ENCODE measurements at regions not wholly inside any gene's neighbourhood (a gene's known extent, or its start where the extent isn't known, plus 50 kb on each side); places are given as distances from the start of the nearest gene placed in this dataset.

DNA sequence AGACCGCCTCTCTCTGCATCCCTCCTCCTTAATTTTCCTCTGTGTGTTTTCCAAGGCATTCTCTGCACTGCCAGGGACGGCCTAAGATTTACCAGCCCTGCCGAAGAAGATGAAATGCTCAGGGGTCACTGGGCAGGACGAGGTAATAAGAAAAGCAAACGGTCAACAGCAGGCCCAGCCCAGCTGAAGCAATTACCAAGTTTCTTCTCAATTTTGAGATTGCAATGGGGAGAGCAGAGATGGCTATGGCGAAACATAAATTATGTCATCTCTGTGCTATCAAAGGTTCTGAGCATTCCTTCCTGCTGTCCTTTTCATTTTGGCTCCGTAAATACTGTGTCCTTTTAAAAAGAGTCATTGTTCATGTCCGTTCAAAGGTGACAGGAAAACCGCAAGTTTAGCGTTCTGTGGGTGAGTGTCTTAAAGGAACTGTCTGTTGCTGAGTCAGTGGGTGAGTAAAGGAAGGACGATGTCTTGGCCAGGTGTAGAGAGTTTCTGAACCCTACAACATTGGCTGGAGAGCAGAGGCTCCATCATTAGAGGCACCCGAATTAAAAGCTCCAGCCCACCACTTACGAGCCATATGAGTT, 753.9 kb upstream of the EEF2KMT start:
- intact Hi-C loops (cut with micrococcal nuclease), result no loop called here
- CTCF ChIA-PET (ENCODE audit: partially characterized antibody), result no interaction called here
- no peaks in the 10 kb centered on the region for H3K4me1 ChIP-seq (ENCODE audit: insufficient read depth, low read length)
- Mint-ChIP-seq H3K4me3 (no peak overlapping the region), H3K4me1 (no peaks in the 10 kb centered on the region), H3K36me3 (no peaks in the 10 kb centered on the region), H3K27me3 (no peaks in the 10 kb centered on the region), H3K9me3 (peaks cover 0 to 23% (median 0%) of the 10 kb centered on the region in 8 donors), H3K27ac (peak overlapping the region in 1 of 7 donors; percentile 53)
- DNase-seq, result no peak
- H3K27ac ChIP-seq (ENCODE audit: low read depth, low read length), result no peak overlapping the region
- H3K36me3 ChIP-seq (ENCODE audit: insufficient read depth, low read length), result no peaks in the 10 kb centered on the region
- POLR2A ChIA-PET (ENCODE audit: partially characterized antibody), result no interaction called here
- H3K9me3 ChIP-seq (ENCODE audit: control insufficient read depth in 1 of 2, low read length in 2 of 2), result peaks cover 0 to 5% of the 10 kb centered on the region in 2 donors
- no peaks in the 10 kb centered on the region for H3K27me3 ChIP-seq (ENCODE audit: insufficient read depth, low read length)
- H3K4me3 ChIP-seq (ENCODE audit: low read length in 2 of 2), result no peak overlapping the region

DNA sequence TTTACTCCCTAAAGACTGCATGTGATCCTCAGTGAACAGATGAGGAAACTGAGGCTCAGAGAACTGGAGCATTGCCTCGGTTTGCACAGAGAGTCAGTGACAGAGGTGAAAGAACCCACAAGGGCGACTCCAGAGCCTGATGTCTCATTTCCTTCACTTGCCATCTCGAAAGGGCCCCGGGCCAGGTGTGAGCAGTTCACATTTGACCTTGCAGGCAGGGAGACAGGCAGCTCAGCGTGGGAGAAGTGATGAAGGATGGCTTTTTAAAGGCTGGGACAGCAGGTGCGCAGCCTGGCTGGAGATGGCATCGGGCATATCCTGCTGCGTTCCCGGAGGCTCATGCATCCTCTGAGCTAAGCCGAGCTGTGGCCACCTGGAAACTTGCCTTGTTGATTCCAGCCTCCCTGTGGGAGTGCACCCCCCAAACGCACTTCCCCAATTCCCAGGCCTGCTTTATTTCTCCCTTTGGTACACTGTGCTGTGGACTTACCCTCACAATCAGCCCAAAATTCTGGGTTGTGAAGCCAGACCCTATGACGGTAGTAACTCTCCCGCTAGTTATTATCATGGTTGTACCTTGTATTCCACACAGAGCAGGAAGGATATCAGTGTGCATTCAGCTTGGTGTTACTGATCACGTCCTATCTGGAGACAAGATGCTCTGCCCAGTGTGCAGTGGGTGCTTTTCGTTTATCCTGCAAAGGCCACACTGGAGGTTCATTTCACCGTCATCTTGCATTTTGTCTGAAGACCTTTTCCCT, 753.2 kb upstream of the EEF2KMT start:
- peaks cover 0 to 22% (median 0%) of the 10 kb centered on the region in 8 donors for H3K9me3 Mint-ChIP-seq
- POLR2A ChIA-PET (ENCODE audit: partially characterized antibody), result no interaction called here
- H3K4me1 Mint-ChIP-seq, result no peaks in the 10 kb centered on the region
- Histone ChIP-seq H3K9me3 (ENCODE audit: control insufficient read depth in 1 of 2, low read length in 2 of 2) (peaks cover 0 to 5% of the 10 kb centered on the region in 2 donors), H3K36me3 (ENCODE audit: insufficient read depth, low read length) (no peaks in the 10 kb centered on the region), H3K4me3 (ENCODE audit: low read length in 2 of 2) (no peak overlapping the region), H3K4me1 (ENCODE audit: insufficient read depth, low read length) (no peaks in the 10 kb centered on the region), H3K27ac (ENCODE audit: low read depth, low read length) (no peak overlapping the region), H3K27me3 (ENCODE audit: insufficient read depth, low read length) (no peaks in the 10 kb centered on the region)
- intact Hi-C loops (cut with micrococcal nuclease), result no loop called here
- no peaks in the 10 kb centered on the region for H3K27me3 Mint-ChIP-seq
- no peak for DNase-seq
- H3K4me3 Mint-ChIP-seq, result no peak overlapping the region
- CTCF ChIA-PET (ENCODE audit: partially characterized antibody), result no interaction called here
- peak overlapping the region in 1 of 7 donors; percentile 53 for H3K27ac Mint-ChIP-seq
- no peaks in the 10 kb centered on the region for H3K36me3 Mint-ChIP-seq

DNA sequence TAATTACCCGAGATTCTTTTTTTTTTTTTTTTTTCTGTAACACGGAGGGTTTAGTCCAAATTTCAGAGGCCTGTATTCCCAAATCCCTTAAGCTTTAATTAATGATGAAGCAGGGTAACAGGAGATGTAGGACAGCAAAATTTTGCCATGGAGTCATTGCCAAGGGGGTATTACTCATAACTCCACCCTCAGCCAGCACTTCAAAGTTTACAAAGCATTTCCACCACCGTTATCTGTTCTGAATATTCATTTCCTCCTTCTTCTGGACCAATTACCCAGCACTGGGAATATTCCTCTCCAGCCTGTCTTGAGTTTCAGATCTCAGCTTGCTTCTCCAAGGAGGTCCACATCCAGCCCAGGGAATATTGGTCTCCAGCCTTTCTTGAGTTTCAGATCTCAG, 747.5 kb upstream of the EEF2KMT start:
- Mint-ChIP-seq H3K9me3 (peaks cover 0 to 13% (median 2%) of the 10 kb centered on the region in 8 donors), H3K4me3 (no peak overlapping the region), H3K4me1 (no peaks in the 10 kb centered on the region), H3K27ac (no peak overlapping the region), H3K27me3 (no peaks in the 10 kb centered on the region), H3K36me3 (no peaks in the 10 kb centered on the region)
- no peak for DNase-seq
- no peaks in the 10 kb centered on the region for H3K4me1 ChIP-seq (ENCODE audit: insufficient read depth, low read length)
- no peaks in the 10 kb centered on the region for H3K27me3 ChIP-seq (ENCODE audit: insufficient read depth, low read length)
- no peaks in the 10 kb centered on the region for H3K36me3 ChIP-seq (ENCODE audit: insufficient read depth, low read length)
- no peak overlapping the region for H3K27ac ChIP-seq (ENCODE audit: low read depth, low read length)
- ChIA-PET CTCF (ENCODE audit: partially characterized antibody) (no interaction called here), POLR2A (ENCODE audit: partially characterized antibody) (no interaction called here)
- intact Hi-C loops (cut with micrococcal nuclease), result no loop called here
- H3K9me3 ChIP-seq (ENCODE audit: control insufficient read depth in 1 of 2, low read length in 2 of 2), result no peaks in the 10 kb centered on the region
- H3K4me3 ChIP-seq (ENCODE audit: low read length in 2 of 2), result no peak overlapping the region

DNA sequence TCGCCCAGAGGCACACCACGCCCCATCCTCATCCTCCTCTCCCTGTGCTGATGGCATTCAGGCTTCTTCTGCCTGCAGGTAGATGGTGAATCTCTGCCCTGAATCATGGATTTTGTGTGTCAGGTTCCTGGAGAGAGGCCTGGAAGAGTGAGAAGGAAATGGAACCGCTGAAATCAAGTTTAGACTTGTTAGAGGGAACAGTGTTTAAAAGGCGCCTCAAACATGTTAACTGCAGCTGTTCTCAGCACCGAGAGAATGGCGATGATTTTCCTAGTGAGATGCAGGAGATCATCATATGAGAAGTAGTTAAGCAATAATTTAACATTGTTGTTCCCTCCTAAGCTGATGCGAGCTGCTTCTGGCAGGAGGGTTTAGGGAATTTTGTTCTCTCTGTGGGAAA, 744.4 kb upstream of the EEF2KMT start:
- H3K4me1 ChIP-seq (ENCODE audit: insufficient read depth, low read length), result no peaks in the 10 kb centered on the region
- no peaks in the 10 kb centered on the region for H3K36me3 ChIP-seq (ENCODE audit: insufficient read depth, low read length)
- no peak for DNase-seq
- Mint-ChIP-seq H3K36me3 (no peaks in the 10 kb centered on the region), H3K4me3 (no peak overlapping the region), H3K27me3 (no peaks in the 10 kb centered on the region), H3K9me3 (peaks cover 2 to 13% (median 3%) of the 10 kb centered on the region in 8 donors), H3K27ac (no peak overlapping the region), H3K4me1 (no peaks in the 10 kb centered on the region)
- ChIA-PET CTCF (ENCODE audit: partially characterized antibody) (no interaction called here), POLR2A (ENCODE audit: partially characterized antibody) (no interaction called here)
- no peak overlapping the region for H3K4me3 ChIP-seq (ENCODE audit: low read length in 2 of 2)
- no peak overlapping the region for H3K27ac ChIP-seq (ENCODE audit: low read depth, low read length)
- intact Hi-C loops (cut with micrococcal nuclease), result no loop called here
- H3K9me3 ChIP-seq (ENCODE audit: control insufficient read depth in 1 of 2, low read length in 2 of 2), result no peaks in the 10 kb centered on the region
- H3K27me3 ChIP-seq (ENCODE audit: insufficient read depth, low read length), result no peaks in the 10 kb centered on the region

DNA sequence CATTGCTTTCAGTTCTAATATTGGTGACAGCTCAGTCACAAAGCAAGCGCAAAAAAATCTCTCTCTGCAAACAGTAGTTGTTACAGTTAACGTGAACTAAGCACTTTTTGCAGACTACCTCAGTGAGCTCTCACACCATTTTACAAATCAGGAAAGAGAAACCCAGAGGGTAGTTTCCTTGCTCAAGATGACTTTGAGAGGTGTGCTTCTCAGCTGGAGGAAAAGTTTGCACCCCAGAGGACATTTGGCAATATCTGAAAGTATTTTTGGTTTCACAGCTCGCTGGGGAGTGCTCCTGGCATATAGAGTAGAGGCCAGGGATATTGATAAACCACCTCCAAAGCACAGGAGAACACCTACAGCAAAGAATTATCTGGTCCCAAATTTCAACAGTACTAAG, 741.1 kb upstream of the EEF2KMT start:
- POLR2A ChIA-PET (ENCODE audit: partially characterized antibody), result no interaction called here
- CTCF ChIA-PET (ENCODE audit: partially characterized antibody), result no interaction called here
- Histone ChIP-seq H3K27me3 (ENCODE audit: insufficient read depth, low read length) (no peaks in the 10 kb centered on the region), H3K9me3 (ENCODE audit: control insufficient read depth in 1 of 2, low read length in 2 of 2) (no peaks in the 10 kb centered on the region), H3K4me1 (ENCODE audit: insufficient read depth, low read length) (no peaks in the 10 kb centered on the region), H3K36me3 (ENCODE audit: insufficient read depth, low read length) (no peaks in the 10 kb centered on the region), H3K27ac (ENCODE audit: low read depth, low read length) (no peak overlapping the region), H3K4me3 (ENCODE audit: low read length in 2 of 2) (no peak overlapping the region)
- intact Hi-C loops (cut with micrococcal nuclease), result no loop called here
- H3K4me3 Mint-ChIP-seq, result no peak overlapping the region
- peaks cover 2 to 23% (median 6%) of the 10 kb centered on the region in 8 donors for H3K9me3 Mint-ChIP-seq
- H3K36me3 Mint-ChIP-seq, result no peaks in the 10 kb centered on the region
- DNase-seq, result no peak
- H3K27ac Mint-ChIP-seq, result no peak overlapping the region
- no peaks in the 10 kb centered on the region for H3K4me1 Mint-ChIP-seq
- no peaks in the 10 kb centered on the region for H3K27me3 Mint-ChIP-seq

DNA sequence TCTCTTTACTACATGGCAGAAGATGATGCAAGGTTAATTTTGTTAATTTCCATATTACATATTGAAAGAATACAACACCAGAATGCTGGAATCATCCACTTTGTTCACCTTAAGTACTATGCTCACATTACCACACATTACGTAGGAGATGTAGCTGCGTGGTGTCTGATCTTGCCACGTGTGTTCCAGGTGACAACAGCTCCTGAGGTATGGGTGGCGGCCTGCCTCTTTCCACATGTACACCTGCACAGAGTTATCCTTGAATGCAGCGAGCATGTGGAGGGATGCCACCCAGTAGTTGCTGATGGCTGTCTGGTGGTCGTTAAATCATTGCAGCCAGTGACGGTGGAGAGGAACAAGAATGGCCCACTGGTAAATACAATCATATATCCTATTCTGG, 740.5 kb upstream of the EEF2KMT start:
- ChIA-PET CTCF (ENCODE audit: partially characterized antibody) (no interaction called here), POLR2A (ENCODE audit: partially characterized antibody) (no interaction called here)
- Mint-ChIP-seq H3K27ac (no peak overlapping the region), H3K9me3 (peaks cover 2 to 23% (median 6%) of the 10 kb centered on the region in 8 donors), H3K27me3 (no peaks in the 10 kb centered on the region), H3K4me3 (no peak overlapping the region), H3K36me3 (no peaks in the 10 kb centered on the region), H3K4me1 (no peaks in the 10 kb centered on the region)
- no peak for DNase-seq
- Histone ChIP-seq H3K4me1 (ENCODE audit: insufficient read depth, low read length) (no peaks in the 10 kb centered on the region), H3K36me3 (ENCODE audit: insufficient read depth, low read length) (no peaks in the 10 kb centered on the region), H3K27ac (ENCODE audit: low read depth, low read length) (no peak overlapping the region), H3K27me3 (ENCODE audit: insufficient read depth, low read length) (no peaks in the 10 kb centered on the region), H3K4me3 (ENCODE audit: low read length in 2 of 2) (no peak overlapping the region), H3K9me3 (ENCODE audit: control insufficient read depth in 1 of 2, low read length in 2 of 2) (no peaks in the 10 kb centered on the region)
- intact Hi-C loops (cut with micrococcal nuclease), result no loop called here

DNA sequence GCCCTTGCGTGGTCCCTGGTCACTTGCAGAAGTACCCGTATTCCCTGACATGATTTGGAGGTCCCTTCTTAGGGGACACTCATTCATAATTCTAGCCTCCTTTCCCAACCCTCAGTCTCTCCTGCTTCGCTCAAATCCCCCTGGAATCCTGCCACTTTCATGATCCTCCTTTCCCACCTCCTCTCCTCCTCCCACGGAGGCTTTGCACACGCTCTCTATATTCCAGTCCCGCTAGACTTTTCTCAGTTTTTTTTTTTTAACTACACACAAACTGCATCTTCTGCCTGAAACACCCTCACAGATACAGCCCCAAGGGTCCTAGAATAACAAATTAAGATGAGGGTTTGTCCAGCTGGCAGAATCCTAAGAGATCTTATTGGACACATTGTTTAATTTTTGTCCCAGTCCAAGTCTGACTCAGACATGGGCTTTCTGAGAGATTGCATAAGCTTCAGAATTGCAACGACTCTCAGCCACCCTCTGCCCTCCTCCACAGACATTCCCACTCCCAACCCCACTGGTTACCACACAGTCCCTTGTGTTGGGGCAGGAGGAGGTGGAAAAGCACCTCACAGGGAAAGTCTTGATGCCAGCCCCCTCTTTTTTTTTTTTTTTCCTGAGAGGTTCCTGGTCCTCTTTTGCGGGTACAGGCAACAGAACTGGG, 739.5 kb upstream of the EEF2KMT start:
- ChIA-PET CTCF (ENCODE audit: partially characterized antibody) (no interaction called here), POLR2A (ENCODE audit: partially characterized antibody) (no interaction called here)
- no peaks in the 10 kb centered on the region for H3K36me3 Mint-ChIP-seq
- no peaks in the 10 kb centered on the region for H3K4me1 Mint-ChIP-seq
- intact Hi-C loops (cut with micrococcal nuclease), result no loop called here
- no peaks in the 10 kb centered on the region for H3K4me1 ChIP-seq (ENCODE audit: insufficient read depth, low read length)
- no peak for DNase-seq
- H3K27me3 Mint-ChIP-seq, result no peaks in the 10 kb centered on the region
- H3K27ac Mint-ChIP-seq, result no peak overlapping the region
- no peak overlapping the region for H3K27ac ChIP-seq (ENCODE audit: low read depth, low read length)
- H3K9me3 ChIP-seq (ENCODE audit: control insufficient read depth in 1 of 2, low read length in 2 of 2), result no peaks in the 10 kb centered on the region
- no peak overlapping the region for H3K4me3 ChIP-seq (ENCODE audit: low read length in 2 of 2)
- H3K36me3 ChIP-seq (ENCODE audit: insufficient read depth, low read length), result no peaks in the 10 kb centered on the region
- peaks cover 2 to 23% (median 6%) of the 10 kb centered on the region in 8 donors for H3K9me3 Mint-ChIP-seq
- no peaks in the 10 kb centered on the region for H3K27me3 ChIP-seq (ENCODE audit: insufficient read depth, low read length)
- no peak overlapping the region for H3K4me3 Mint-ChIP-seq

All from CD4-positive, alpha-beta memory T cell (primary cell).